Right renal pelvis (tissue), 4 donors: ENCODE measurements at regions not wholly inside any gene's neighbourhood (a gene's known extent, or its start where the extent isn't known, plus 50 kb on each side); places are given as distances from the start of the nearest gene placed in this dataset.
A peak's percentile ranks its signal among the peaks of the same experiment; 100 is the strongest.
"Not testable (repeated sequence)": the region's sequence is repeated elsewhere in the genome, so short reads cannot be mapped to it uniquely, and the experiment has no call there.

Experiments used
- DNase-seq, 4 donors: peaks; one replicate each; pipeline ENCODE4 v3.0.0-alpha.2; 2013; ENCODE audit warnings: low read depth in 4 of 4, low spot score in 3 of 4, missing footprints in 1 of 4

DNA sequence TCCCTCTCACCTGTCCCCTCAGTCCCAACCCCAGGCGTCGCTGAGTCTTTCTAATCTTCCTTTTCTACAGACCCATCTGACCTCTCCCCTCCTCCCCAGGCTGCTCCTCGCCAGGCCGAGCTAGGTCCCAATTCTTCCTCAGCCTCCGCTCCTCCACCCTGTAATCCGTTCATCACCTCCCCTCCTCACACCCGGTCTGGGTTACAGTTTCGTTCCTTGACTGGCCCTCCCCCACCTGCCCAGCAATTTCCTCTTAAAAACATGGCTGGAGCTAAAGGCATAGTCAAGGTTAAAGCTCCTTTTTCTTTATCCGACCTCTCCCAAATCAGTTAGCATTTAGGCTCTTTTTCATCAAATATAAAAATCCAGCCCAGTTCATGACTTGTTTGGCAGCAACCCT lies 262.0 kb downstream of the SMARCA2 start:
- not testable (repeated sequence) for DNase-seq

- DNase-seq = not testable (repeated sequence)
Observed at GRCh38 chr9:2277644-2278043, 262.5 kb downstream of the SMARCA2 start.

DNA sequence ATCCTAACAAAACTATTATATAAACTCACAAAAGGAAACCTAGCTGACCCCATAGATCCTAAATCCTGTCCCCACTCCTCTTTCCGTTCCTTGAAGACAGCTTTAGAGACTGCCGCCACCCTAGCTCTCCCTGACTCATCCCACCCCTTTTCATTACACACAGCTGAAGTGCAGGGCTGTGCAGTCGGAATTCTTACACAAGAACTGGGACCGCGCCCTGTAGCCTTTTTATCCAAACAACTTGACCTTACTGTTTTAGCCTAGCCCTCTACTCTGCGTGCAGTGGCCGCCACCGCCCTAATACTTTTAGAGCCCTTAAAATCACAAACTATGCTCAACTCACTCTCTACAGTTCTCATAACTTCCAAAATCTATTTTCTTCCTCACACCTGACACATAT lies 264.0 kb downstream of the SMARCA2 start:
- not testable (repeated sequence) for DNase-seq

DNA sequence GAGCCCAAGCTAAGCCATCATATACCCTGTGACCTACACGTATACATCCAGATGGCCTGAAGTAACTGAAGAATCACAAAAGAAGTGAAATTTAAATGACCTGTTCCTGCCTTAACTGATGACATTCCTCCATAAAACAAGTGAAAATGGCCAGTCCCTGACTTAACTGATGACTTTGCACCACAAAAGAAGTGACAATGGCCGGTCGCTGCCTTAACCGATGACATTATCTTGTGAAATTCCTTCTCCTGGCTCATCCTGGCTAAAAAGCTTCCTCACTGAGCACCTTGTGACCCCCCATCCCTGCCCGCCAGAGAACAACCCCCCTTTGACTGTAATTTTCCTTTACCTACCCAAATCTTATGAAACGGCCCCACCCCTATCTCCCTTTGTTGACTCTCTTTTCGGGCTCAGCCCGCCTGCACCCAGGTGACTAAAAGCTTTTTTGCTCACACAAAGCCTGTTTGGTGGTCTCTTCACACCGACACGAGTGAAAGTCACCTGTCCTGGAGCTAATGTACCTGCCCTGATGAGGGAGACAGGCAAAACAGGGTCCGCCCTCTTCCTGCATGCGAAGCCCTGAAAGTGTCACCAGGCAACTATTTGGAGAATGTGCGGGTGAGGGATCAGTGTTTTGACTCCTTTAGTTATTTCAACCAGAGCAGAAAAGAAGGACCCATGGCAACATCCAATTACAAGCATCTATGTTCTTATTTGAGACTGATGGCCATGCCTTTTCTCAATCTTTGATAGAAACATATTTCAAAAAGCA lies 266.1 kb downstream of the SMARCA2 start:
- DNase-seq = no peak

DNA sequence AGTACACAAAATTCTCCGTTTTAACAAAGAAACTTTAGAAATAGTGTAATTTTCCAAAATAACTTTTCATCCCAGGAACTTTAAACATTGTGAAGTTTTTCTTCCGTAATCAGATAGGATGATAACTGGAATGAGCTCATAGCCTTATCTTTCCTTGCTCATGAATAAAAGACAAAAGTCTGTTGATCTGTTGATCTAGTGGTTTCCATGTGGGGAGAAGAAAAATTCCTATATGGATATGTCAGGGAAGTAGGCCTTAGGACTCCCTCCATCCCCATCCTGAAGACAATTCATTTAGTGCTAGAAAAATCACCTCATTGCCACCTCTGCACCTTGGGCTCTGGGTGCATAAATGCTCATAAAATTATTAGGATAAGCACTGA lies 266.6 kb downstream of the SMARCA2 start:
- DNase-seq = no peak

GRCh38 chr9:2284770-2285169 lies 269.6 kb downstream of the SMARCA2 start:
- no peak for DNase-seq

- DNase-seq = no peak
Observed at GRCh38 chr9:2285416-2286332, 270.5 kb downstream of the SMARCA2 start.

DNA sequence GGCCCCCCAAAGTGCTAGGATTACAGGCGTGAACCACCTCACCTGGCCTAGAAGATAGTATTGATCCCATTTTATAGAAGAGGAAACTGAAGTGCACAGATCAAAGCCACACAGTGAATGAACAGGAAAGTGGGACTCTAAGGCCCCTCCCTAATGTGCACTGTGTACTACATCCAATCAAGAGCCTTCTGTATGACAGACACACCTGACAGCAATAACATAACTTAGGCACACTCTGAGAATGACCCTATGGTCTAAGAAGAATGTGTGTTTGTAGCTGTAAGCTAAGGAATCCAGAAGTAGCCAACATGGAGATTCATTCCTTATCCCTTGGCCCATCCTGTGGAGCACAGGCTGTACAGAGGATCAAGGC lies 271.2 kb downstream of the SMARCA2 start:
- DNase-seq = no peak

DNA sequence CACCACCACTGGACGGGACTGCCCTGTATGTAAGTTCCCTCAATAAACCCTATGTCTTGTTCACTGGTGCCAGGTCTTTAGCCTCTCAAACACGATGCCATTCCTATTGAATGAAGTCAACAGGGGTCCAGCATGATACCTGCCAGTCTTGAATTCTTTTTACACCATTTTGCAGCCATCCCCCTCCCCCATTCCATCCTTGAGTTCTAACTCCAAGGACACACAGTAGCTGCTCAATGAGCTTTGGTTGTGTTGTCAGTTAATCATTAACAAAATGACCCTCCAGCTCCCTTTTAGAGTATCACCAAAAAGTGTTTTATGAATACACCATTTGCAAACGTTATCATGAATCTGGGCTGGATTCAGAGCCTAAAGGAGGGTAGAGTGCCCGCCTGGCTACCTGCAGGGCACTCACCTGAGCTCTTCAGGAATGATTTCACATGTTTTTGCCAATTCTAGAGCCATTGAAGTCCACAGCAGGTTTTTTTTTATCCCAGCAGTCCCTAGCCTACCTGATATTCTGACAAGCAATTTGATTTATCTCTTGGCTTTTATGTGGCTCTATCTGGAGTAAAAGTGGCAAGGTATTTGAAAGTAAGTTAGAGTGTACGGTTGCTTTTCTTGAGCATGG lies 271.8 kb downstream of the SMARCA2 start:
- no peak for DNase-seq

- no peak for DNase-seq
Observed at GRCh38 chr9:2288309-2288708, 273.2 kb downstream of the SMARCA2 start.

DNA sequence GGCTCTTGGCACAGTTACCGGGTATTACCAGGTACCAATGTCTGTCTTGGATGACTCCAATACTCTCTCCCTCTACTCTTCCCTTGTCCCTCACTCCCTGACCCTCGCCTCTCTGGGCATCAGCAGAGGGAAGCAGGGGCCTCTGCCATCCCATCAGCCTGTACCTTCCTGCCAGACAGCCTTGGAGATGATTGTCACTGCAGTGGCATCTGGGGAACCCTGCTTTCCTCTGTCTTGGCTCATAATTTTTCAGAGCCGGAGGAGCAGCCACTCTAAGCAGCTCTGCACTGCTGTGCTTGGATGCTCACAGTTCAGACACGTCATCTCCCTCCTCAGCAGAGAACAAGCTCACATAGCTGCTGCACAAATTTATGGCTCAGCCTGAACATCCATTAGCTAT lies 274.1 kb downstream of the SMARCA2 start:
- no peak for DNase-seq

- no peak for DNase-seq
Observed at GRCh38 chr9:2290382-2290781, 275.2 kb downstream of the SMARCA2 start.

DNA sequence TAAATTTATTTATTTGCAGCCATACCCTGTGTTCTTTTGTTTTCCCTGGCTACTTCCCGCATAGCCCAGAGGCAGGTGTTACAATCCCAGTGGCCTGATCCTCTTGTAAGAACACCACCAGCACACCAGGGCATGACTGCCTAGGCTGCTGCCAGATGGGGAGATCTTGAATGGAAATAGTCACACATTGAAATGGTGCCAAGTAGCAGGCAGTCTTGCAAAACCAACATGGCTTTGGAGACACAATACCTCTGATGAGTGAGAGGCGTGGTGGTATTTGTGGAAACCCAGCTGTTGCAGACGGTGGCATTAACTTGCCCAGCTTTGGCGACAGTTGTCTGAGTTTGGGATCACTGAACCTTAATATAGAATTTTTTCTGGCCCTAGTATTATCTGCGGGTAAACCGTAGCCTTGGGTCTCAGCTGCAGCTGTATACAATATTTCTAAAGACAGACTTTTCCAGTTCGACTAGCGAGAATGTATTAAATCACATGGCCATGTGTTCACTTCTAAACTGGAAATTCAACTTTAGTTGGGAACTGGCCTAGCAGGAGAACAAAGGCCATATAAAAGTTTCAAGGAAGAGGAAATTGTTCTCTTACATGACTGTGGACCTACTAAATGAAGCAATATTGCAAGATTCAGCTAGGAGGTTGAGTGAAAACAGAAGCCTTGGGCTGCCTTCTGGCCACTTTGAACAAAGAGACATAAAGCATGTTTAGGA lies 277.0 kb downstream of the SMARCA2 start:
- DNase-seq = peak in 1 of 4 donors; percentile 30

DNA sequence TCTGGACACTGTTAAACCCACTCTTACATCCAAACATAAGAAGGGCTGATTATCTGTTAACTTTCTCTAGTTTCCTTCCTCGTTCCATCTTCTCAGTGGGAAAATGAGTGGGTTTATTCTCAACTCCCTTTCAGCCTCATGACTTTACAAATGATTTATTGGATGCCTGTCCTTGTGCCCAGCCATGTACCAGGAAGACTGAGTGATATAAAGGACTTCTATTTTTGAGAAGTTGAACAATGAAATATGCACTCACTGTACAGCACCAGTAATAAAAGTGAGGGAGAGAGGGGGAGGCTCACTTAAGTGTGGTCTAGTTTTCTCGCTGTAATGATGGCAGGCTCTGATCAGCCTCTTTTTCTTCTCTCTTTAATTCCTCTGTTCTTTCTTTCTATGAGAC lies 277.6 kb downstream of the SMARCA2 start:
- no peak for DNase-seq

GRCh38 chr9:2297771-2298170 lies 282.6 kb downstream of the SMARCA2 start:
- no peak for DNase-seq

- no peak for DNase-seq
Observed at GRCh38 chr9:2298217-2298616, 283.1 kb downstream of the SMARCA2 start.

DNA sequence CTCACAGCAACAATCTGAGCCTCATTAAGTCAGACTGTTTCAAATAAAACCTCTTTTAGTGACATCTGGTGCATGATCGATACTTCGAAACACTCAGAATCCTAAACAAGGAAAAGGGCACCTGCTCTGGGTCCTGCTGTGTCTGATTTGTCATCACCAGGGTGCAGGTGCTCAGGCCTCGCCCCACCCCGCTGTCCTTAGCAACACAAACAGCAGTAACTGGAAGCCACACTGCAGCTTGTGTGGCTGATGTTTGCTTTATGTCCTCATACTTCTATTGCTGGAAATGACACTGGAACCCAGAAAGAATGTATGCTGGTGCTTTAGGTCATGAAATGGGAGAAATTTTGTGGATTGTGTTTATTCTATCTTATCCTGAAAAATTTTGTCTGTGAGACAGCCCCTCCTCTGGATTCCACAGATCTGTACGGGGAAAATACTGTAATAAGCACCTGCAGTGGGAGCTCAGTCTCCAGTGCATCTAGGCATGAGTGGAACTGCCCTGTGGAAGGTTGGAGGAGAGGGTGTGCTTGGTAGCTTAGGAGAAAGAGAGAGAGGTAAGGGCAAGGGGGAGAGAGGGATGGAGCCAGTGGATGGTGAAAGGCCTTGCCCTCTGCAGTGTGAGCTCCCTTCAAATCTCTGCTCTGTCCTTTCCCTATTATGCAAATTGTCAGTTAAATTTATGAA lies 284.2 kb downstream of the SMARCA2 start:
- DNase-seq = no peak

DNA sequence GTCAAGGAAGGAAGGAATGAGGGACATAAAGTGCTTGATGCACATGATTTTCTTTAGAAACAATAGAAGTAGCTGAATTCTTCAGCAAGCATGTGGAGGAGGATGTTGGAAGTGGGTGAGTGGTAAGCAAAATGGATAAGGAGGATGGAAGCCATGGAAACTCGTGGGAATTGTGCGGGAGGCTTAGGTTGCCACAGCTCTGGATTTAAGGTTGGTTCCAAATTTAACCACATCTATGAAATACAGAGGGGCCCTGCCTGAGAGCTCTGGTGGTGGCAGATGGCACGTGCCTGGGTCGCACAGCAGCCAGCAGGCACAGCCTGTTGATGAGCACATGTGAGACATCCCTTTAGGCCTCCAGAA lies 284.7 kb downstream of the SMARCA2 start:
- no peak for DNase-seq

GRCh38 chr9:2300325-2300724 lies 285.2 kb downstream of the SMARCA2 start:
- no peak for DNase-seq

GRCh38 chr9:2302606-2303005 lies 287.5 kb downstream of the SMARCA2 start:
- DNase-seq = no peak
